Left lung (tissue), 4 donors: ENCODE measurements at regions not wholly inside any gene's neighbourhood (a gene's known extent, or its start where the extent isn't known, plus 50 kb on each side); places are given as distances from the start of the nearest gene placed in this dataset.

Source experiments
- ATAC-seq: fragments of 200-7000 bp; cut with Tn5 transposase; one replicate; pipeline ENCODE4 v1.9.1; 2020; ENCODE audit warnings: moderate library complexity
- DNase-seq, 4 donors: peaks; one replicate each; pipeline ENCODE4 v3.0.0-alpha.2; 2013 to 2020
- H3K27ac ChIP-seq, 2 donors: fragments of 200-600 bp; sonication (generic) in 1 of 2; one replicate each; pipeline versions ENCODE4 v1.5.0 to v1.8.0; 2020 to 2021
- H3K27me3 ChIP-seq, 2 donors: fragments of 200-600 bp; sonication (generic) in 1 of 2; one replicate each; pipeline versions ENCODE4 v1.5.0 to v1.8.0; 2020 to 2021
- H3K36me3 ChIP-seq, 2 donors: fragments of 200-600 bp; sonication (generic) in 1 of 2; one replicate each; pipeline versions ENCODE4 v1.5.0 to v1.8.0; 2020 to 2021
- H3K4me1 ChIP-seq, 2 donors: fragments of 200-600 bp; one replicate each; pipeline ENCODE4 v1.8.0; 2021
- H3K4me3 ChIP-seq, 2 donors: fragments of 200-600 bp; sonication (generic) in 1 of 2; one replicate each; pipeline versions ENCODE4 v1.5.0 to v1.8.0; 2020 to 2021; ENCODE audit warnings: mild to moderate bottlenecking in 1 of 2
- H3K9me3 ChIP-seq, 2 donors: fragments of 200-600 bp; sonication (generic) in 1 of 2; one replicate each; pipeline versions ENCODE4 v1.5.0 to v1.8.0; 2020 to 2021
- CTCF ChIP-seq, 2 donors: fragments of 200-600 bp; sonication (generic) in 1 of 2; IDR thresholded peaks; one replicate each; pipeline versions ENCODE4 v1.5.0 to v1.8.0; 2021; ENCODE audit warnings: antibody characterized with exemption in 2 of 2
- intact Hi-C, 2 donors: fragments of 100-400 bp; cut with DNase I; formaldehyde crosslinking; loops; one replicate each; pipeline versions ENCODE4 v1.11.2 to v1.14.2; 2022
- donor health status: DM: no; HTN: yes; CAD: no.
- donor health status: DM: no; HTN: no; CAD: no.

- no peaks in the 10 kb centered on the region for H3K4me1 ChIP-seq
- ATAC-seq = no peak
- intact Hi-C loops = no loop called here
Measured at GRCh38 chr14:28690029-28690692, 76.4 kb upstream of the FOXG1 start.

DNA sequence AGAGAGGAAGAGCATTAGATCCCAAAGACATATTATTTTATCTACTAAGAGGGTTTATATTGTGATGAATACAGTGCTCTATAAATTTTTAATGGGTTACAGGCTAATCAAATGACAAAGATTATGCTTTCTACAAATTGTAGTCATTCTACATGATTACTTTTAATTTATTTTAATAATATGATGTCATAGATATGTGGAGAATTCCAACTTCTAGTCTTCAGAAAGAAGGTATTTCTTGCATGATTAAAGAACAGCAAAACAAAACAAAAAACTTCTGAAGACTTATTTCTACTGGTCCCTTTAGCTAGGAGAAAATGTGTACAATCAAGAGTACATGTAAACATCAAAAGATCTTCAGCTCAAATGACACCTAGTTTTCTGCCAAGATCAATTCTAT, 71.5 kb upstream of the FOXG1 start:
- H3K27ac ChIP-seq = no peak overlapping the region
- TF ChIP-seq CTCF (IDR thresholded peaks at IDR 0.05) = no peak
- H3K9me3 ChIP-seq = no peaks in the 10 kb centered on the region
- H3K27me3 ChIP-seq = no peaks in the 10 kb centered on the region
- ATAC-seq = no peak
- no peaks in the 10 kb centered on the region for H3K36me3 ChIP-seq
- intact Hi-C loops = no loop called here
- no peak for DNase-seq
- H3K4me1 ChIP-seq = no peaks in the 10 kb centered on the region
- no peak overlapping the region for H3K4me3 ChIP-seq

More at GRCh38 chr14:28690029-28690692, 76.4 kb upstream of the FOXG1 start:
- Histone ChIP-seq H3K27ac (no peak overlapping the region), H3K36me3 (no peaks in the 10 kb centered on the region), H3K4me3 (no peak overlapping the region), H3K9me3 (no peaks in the 10 kb centered on the region), H3K27me3 (no peaks in the 10 kb centered on the region)
- no peak for TF ChIP-seq CTCF (IDR thresholded peaks at IDR 0.05)
- no peak for DNase-seq

GRCh38 chr14:28701733-28702132, 64.9 kb upstream of the FOXG1 start:
- Histone ChIP-seq H3K9me3 (no peaks in the 10 kb centered on the region), H3K27ac (no peak overlapping the region), H3K4me3 (no peak overlapping the region), H3K4me1 (no peaks in the 10 kb centered on the region), H3K27me3 (no peaks in the 10 kb centered on the region), H3K36me3 (no peaks in the 10 kb centered on the region)
- no peak for TF ChIP-seq CTCF (IDR thresholded peaks at IDR 0.05)
- intact Hi-C loops = no loop called here
- DNase-seq (no peak), ATAC-seq (no peak)

DNA sequence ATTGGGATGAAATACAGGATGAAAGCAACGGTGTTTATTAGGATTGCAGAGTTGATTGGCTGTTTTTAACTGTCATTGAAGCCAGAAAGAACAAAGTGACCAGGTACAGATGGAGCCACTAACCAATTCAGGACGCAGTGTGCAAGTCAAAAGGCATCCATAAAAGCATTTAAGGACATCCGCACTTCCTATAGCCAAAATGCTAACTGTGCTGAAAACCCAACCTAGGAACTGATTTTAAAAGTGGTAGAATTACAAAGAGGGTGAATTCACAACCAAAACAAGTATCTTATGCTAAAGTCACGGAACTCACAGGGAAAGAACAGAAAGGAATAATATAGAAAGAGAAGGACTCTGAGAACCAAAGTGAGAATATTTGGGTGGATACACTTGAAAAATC, 63.1 kb upstream of the FOXG1 start:
- no peak overlapping the region for H3K4me3 ChIP-seq
- H3K36me3 ChIP-seq = no peaks in the 10 kb centered on the region
- no peak overlapping the region for H3K27ac ChIP-seq
- TF ChIP-seq CTCF (IDR thresholded peaks at IDR 0.05) = no peak
- no peaks in the 10 kb centered on the region for H3K9me3 ChIP-seq
- H3K4me1 ChIP-seq = no peaks in the 10 kb centered on the region
- ATAC-seq = no peak
- no peak for DNase-seq
- no peaks in the 10 kb centered on the region for H3K27me3 ChIP-seq
- intact Hi-C loops = no loop called here

GRCh38 chr14:28704153-28704552, 62.4 kb upstream of the FOXG1 start:
- H3K27ac ChIP-seq = no peak overlapping the region
- no peak for DNase-seq
- H3K27me3 ChIP-seq = no peaks in the 10 kb centered on the region
- ATAC-seq = no peak
- no peaks in the 10 kb centered on the region for H3K36me3 ChIP-seq
- TF ChIP-seq CTCF (IDR thresholded peaks at IDR 0.05) = no peak
- H3K4me1 ChIP-seq = no peaks in the 10 kb centered on the region
- H3K9me3 ChIP-seq = no peaks in the 10 kb centered on the region
- H3K4me3 ChIP-seq = no peak overlapping the region
- intact Hi-C loops = no loop called here
